H7 (cell line): ENCODE measurements at regions not wholly inside any gene's neighbourhood (a gene's known extent, or its start where the extent isn't known, plus 50 kb on each side); places are given as distances from the start of the nearest gene placed in this dataset.

ENCODE experiments used
- DNase-seq: peaks from one replicate; pipeline ENCODE4 v3.0.0; 2012
- H3K27me3 ChIP-seq: 2 replicates; pipeline ENCODE4 v1.6.0; 2011; ENCODE audit warnings: mild to moderate bottlenecking, low read length; ENCODE audit not compliant: control insufficient read depth, insufficient read depth
- H3K36me3 ChIP-seq: replicated peaks from 2 replicates; pipeline ENCODE4 v1.5.1; 2011; ENCODE audit warnings: low read length; ENCODE audit not compliant: control insufficient read depth, insufficient read depth
- H3K4me3 ChIP-seq: 2 replicates; pipeline ENCODE4 v1.5.1; 2011; ENCODE audit warnings: low read depth, mild to moderate bottlenecking, control low read depth, low read length, moderate library complexity; ENCODE audit not compliant: insufficient read depth

GRCh38 chr3:113138839-113139743, 72.3 kb upstream of the BOC start:
- no peak for DNase-seq
- Histone ChIP-seq H3K36me3 (no peaks in the 10 kb centered on the region), H3K4me3 (no peak overlapping the region), H3K27me3 (no peaks in the 10 kb centered on the region; the same call in 1 of the 2 replicates)

- Histone ChIP-seq H3K27me3 (no peaks in the 10 kb centered on the region; the same call in 1 of the 2 replicates), H3K4me3 (no peak overlapping the region), H3K36me3 (no peaks in the 10 kb centered on the region)
- no peak for DNase-seq
These were observed 70.5 kb upstream of the BOC start for GRCh38 chr3:113140876-113141275.

GRCh38 chr3:113141543-113141942, 69.8 kb upstream of the BOC start:
- H3K27me3 ChIP-seq: no peaks in the 10 kb centered on the region; the same call in 1 of the 2 replicates
- H3K36me3 ChIP-seq: no peaks in the 10 kb centered on the region
- DNase-seq: no peak
- no peak overlapping the region for H3K4me3 ChIP-seq

DNA sequence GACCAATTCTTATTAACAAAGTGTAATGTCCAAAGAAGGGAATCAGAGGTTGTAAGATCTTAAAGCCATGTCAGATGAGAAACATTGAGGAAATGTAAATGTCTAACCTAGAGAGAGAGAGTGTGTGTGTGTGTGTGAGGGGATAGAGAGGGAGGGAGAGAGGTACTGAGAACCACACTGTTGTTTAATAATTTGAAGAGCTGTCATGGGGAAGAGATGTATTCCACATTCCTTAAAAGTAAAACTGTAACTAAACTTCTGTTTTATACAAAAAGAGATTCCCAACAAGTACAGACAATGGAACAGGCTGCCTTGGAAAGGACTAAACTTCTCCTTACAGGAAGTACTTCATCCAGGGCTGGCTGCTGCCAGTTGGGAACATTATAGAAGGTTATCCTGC, 68.9 kb upstream of the BOC start:
- no peak overlapping the region for H3K4me3 ChIP-seq
- DNase-seq: no peak

GRCh38 chr3:113143353-113143752, 68.0 kb upstream of the BOC start:
- H3K36me3 ChIP-seq: no peaks in the 10 kb centered on the region
- H3K4me3 ChIP-seq: no peak overlapping the region
- H3K27me3 ChIP-seq: no peaks in the 10 kb centered on the region
- no peak for DNase-seq

More for the DNA sequence above, 68.9 kb upstream of the BOC start:
- Histone ChIP-seq H3K27me3 (no peaks in the 10 kb centered on the region), H3K36me3 (no peaks in the 10 kb centered on the region)

GRCh38 chr3:113147681-113148261, 63.6 kb upstream of the BOC start:
- DNase-seq: no peak
- Histone ChIP-seq H3K27me3 (no peaks in the 10 kb centered on the region), H3K36me3 (no peaks in the 10 kb centered on the region), H3K4me3 (no peak overlapping the region)

- Histone ChIP-seq H3K36me3 (no peaks in the 10 kb centered on the region), H3K27me3 (no peaks in the 10 kb centered on the region), H3K4me3 (no peak overlapping the region)
- no peak for DNase-seq
These were observed 63.1 kb upstream of the BOC start for GRCh38 chr3:113148284-113148683.

- DNase-seq: no peak
- no peak overlapping the region for H3K4me3 ChIP-seq
- no peaks in the 10 kb centered on the region for H3K36me3 ChIP-seq
- H3K27me3 ChIP-seq: no peaks in the 10 kb centered on the region
These were observed 61.1 kb upstream of the BOC start for GRCh38 chr3:113150250-113150649.

DNA sequence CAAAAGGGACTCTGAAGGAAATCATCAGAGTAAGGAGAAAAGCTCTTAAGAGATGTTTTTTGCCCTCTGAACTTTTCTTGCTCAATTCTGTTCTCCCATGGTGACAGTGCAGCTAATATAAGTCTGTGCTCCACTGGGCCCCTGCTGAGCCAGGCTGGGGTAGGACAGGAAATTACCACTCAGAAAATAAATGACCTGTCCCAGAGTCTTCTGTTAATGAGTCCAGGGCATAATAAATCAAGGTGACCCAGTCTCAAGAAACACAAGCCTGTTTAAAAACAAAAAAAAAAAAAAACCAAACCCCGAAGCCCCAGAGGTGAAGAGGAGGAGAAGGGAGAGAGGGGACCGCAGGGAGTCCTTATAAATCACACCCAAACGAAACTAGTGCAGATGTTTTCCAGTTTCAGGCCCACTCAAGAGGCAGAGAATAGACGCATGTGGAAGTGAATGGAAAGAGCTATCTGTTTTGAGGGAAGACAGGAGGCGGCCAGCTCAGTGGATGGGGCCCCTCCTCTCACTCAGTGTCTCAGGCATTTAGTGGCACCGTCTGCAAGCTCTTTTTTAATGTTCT, 59.8 kb upstream of the BOC start:
- H3K4me3 ChIP-seq: no peak overlapping the region
- no peaks in the 10 kb centered on the region for H3K27me3 ChIP-seq
- no peak for DNase-seq
- no peaks in the 10 kb centered on the region for H3K36me3 ChIP-seq

DNA sequence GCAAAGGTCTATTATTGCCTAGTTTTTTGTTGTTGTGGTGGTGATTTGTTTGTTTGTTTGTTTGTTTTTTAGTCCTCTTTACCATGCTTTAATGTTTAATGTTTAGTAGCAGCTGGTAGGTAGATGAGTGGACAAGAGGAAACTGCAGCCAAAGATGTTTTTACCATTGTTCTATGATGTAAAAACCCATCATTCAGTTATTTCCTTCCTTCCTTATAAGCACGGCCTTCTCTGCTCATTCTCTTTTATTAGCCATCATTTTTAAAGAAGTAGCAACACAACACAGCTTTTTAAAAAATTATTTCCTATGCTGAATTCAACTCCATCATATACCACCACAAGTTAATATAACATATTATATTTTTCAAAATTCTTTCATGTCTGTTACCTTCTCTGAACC, 58.5 kb upstream of the BOC start:
- Histone ChIP-seq H3K4me3 (no peak overlapping the region), H3K27me3 (no peaks in the 10 kb centered on the region), H3K36me3 (no peaks in the 10 kb centered on the region)
- DNase-seq: no peak

DNA sequence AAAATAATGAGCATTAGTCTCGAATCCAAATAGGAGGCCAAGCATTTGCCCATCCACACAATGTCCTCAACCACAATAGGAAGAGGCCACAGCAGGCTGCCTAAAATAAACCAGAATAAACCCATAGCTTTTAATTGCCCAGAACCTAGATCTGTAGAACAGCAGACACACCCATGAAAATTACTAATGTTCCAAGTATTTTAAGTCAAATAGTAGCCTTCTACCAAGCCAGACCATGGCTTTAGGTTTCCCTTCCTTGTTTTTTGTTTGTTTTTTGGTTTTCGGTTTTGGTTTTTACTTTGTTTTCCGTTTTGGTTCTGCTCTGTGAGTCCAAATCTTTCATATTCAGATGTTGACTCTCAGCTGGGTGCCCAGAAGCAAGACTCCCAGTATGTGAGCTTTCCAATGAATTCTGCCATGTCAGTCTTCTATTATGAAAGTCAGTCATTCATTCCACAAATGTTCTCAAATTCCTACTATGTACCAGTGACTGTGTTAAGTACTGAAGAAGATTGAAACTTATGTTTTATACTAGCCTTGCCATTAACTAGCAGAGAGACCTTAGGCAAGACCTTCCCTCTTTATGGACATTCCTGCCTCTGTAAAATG, 57.8 kb upstream of the BOC start:
- no peak for DNase-seq
- H3K36me3 ChIP-seq: no peaks in the 10 kb centered on the region
- H3K4me3 ChIP-seq: no peak overlapping the region
- H3K27me3 ChIP-seq: no peaks in the 10 kb centered on the region

GRCh38 chr3:113156816-113157333, 54.5 kb upstream of the BOC start:
- H3K36me3 ChIP-seq: no peaks in the 10 kb centered on the region
- H3K27me3 ChIP-seq: no peaks in the 10 kb centered on the region
- H3K4me3 ChIP-seq: no peak overlapping the region
- no peak for DNase-seq

DNA sequence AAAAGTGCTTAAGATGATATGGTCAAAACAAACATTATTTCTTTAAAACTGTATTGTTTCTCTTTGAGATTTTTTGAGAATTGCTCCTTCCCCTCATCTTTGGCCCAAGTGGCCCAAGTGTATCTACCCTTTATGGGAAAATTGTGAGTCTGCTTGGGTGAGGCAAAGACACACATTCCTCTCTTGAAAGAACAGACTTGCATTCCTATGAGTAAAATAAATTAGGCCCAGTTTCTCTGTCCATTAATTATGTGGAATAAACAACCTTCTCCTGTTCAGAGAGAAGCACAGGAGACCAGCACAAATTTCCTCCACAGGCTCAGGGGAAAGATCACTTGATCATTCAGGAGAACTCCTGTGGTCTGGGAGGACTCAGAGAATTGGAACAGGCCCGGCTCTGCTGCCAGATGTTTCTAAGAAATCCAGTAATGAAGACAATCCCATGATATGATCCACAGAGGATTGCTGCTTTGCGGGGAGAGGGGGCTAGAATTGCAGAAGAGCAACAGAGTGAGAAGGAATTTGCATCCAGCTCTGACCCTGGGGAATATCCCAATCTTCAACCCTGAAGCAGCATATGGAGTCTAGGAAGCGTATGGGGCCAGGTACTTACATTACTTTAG, 53.8 kb upstream of the BOC start:
- H3K36me3 ChIP-seq: no peaks in the 10 kb centered on the region
- no peak overlapping the region for H3K4me3 ChIP-seq
- H3K27me3 ChIP-seq: no peaks in the 10 kb centered on the region
- DNase-seq: no peak

DNA sequence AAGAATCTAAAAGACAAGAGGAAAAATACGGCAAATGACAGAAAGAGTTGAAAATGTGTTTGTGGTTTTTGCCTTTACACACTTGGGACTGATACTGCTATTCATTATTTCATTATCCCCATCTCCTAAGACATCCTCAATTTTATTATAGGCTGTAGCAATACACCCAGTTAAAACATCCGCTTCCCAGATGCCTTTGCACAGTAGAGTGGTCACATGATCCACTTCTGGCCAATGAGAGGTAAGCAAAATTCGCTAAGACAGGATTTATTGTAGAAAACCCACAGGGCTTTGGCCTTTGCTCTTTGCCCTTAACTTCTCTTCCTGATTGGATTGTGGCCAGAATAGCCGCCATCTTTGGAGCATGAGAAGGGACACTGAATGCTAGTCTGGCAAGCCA, 53.2 kb upstream of the BOC start:
- Histone ChIP-seq H3K36me3 (no peaks in the 10 kb centered on the region), H3K27me3 (no peaks in the 10 kb centered on the region), H3K4me3 (no peak overlapping the region)
- DNase-seq: no peak
